Calu3 (cell line): ENCODE measurements at regions not wholly inside any gene's neighbourhood (a gene's known extent, or its start where the extent isn't known, plus 50 kb on each side); places are given as distances from the start of the nearest gene placed in this dataset.

Experiments
- BruUV-seq: library from RNA; stranded (reverse); fragments of 400-500 nt; replicated peaks from 2 replicates; lab custom pipeline; 2021; lab: Mats Ljungman, UMichigan
- CTCF ChIA-PET: fragments of 300-600 bp; sonication (Branson Sonifier 250); formaldehyde crosslinking; loops from one replicate; lab custom pipeline; 2022; ENCODE audit warnings: antibody characterized with exemption; lab: Charles Lee
- DNase-seq: peaks from one replicate; pipeline ENCODE4 v3.0.0; 2022
- H3K27ac Mint-ChIP-seq: one replicate; pipeline ENCODE4 v1.8.0; 2022; ENCODE audit warnings: mixed read lengths; ENCODE audit not compliant: unreplicated experiment
- H3K27me3 Mint-ChIP-seq: one replicate; pipeline ENCODE4 v1.8.0; 2022; ENCODE audit warnings: mixed read lengths; ENCODE audit not compliant: unreplicated experiment
- H3K36me3 Mint-ChIP-seq: one replicate; pipeline ENCODE4 v1.8.0; 2022; ENCODE audit warnings: mild to moderate bottlenecking, moderate library complexity, mixed read lengths; ENCODE audit not compliant: insufficient read depth, unreplicated experiment
- H3K4me1 Mint-ChIP-seq: one replicate; pipeline ENCODE4 v1.8.0; 2022; ENCODE audit warnings: mild to moderate bottlenecking, low read depth, mixed read lengths; ENCODE audit not compliant: unreplicated experiment
- H3K4me3 Mint-ChIP-seq: one replicate; pipeline ENCODE4 v1.8.0; 2022; ENCODE audit warnings: mild to moderate bottlenecking, low read depth, moderate library complexity, mixed read lengths; ENCODE audit not compliant: unreplicated experiment
- H3K9me3 Mint-ChIP-seq: one replicate; pipeline ENCODE4 v1.8.0; 2022; ENCODE audit warnings: low read depth, mixed read lengths; ENCODE audit not compliant: unreplicated experiment
- CTCF ChIP-seq: fragments of 200-600 bp; IDR thresholded peaks from one replicate; pipeline ENCODE4 v1.8.0; 2022; ENCODE audit warnings: antibody characterized with exemption; ENCODE audit not compliant: unreplicated experiment
- intact Hi-C: fragments of 100-400 bp; cut with micrococcal nuclease; formaldehyde crosslinking; loops from one replicate; pipeline ENCODE4 v1.10.0; 2022; ENCODE audit not compliant: unreplicated experiment

- Mint-ChIP-seq H3K27me3 (no peaks in the 10 kb centered on the region), H3K27ac (no peak overlapping the region), H3K4me1 (no peaks in the 10 kb centered on the region), H3K36me3 (no peaks in the 10 kb centered on the region), H3K4me3 (no peak overlapping the region), H3K9me3 (no peaks in the 10 kb centered on the region)
- DNase-seq = no peak
- no TSS peak for BruUV-seq
- intact Hi-C loops = no loop called here
- no peak for TF ChIP-seq CTCF
- CTCF ChIA-PET = no interaction called here
Observed at GRCh38 chr2:14127765-14128164, 504.8 kb upstream of the LRATD1 start.

GRCh38 chr2:14132386-14132785 lies 500.1 kb upstream of the LRATD1 start:
- Mint-ChIP-seq H3K36me3 (no peaks in the 10 kb centered on the region), H3K4me1 (no peaks in the 10 kb centered on the region), H3K27me3 (no peaks in the 10 kb centered on the region), H3K9me3 (peaks cover 2% of the 10 kb centered on the region), H3K27ac (no peak overlapping the region), H3K4me3 (no peak overlapping the region)
- DNase-seq = no peak
- CTCF ChIA-PET = no interaction called here
- no peak for TF ChIP-seq CTCF
- no TSS peak for BruUV-seq
- intact Hi-C loops = no loop called here

- H3K9me3 Mint-ChIP-seq = peaks cover 2% of the 10 kb centered on the region
- BruUV-seq = no TSS peak
- DNase-seq = no peak
- H3K27me3 Mint-ChIP-seq = no peaks in the 10 kb centered on the region
- no peak for TF ChIP-seq CTCF
- H3K4me1 Mint-ChIP-seq = no peaks in the 10 kb centered on the region
- intact Hi-C loops = no loop called here
- H3K27ac Mint-ChIP-seq = no peak overlapping the region
- H3K4me3 Mint-ChIP-seq = no peak overlapping the region
- CTCF ChIA-PET = no interaction called here
- H3K36me3 Mint-ChIP-seq = no peaks in the 10 kb centered on the region
Observed at GRCh38 chr2:14134771-14135170, 497.7 kb upstream of the LRATD1 start.

- H3K27ac Mint-ChIP-seq = no peak overlapping the region
- CTCF ChIA-PET = no interaction called here
- no peak for TF ChIP-seq CTCF
- H3K4me3 Mint-ChIP-seq = no peak overlapping the region
- no peak for DNase-seq
- no peaks in the 10 kb centered on the region for H3K27me3 Mint-ChIP-seq
- intact Hi-C loops = no loop called here
- H3K4me1 Mint-ChIP-seq = no peaks in the 10 kb centered on the region
- peaks cover 2% of the 10 kb centered on the region for H3K9me3 Mint-ChIP-seq
- no TSS peak for BruUV-seq
- H3K36me3 Mint-ChIP-seq = no peaks in the 10 kb centered on the region
Observed at GRCh38 chr2:14136030-14136429, 496.5 kb upstream of the LRATD1 start.
